PC-9 (cell line): ENCODE measurements at regions not wholly inside any gene's neighbourhood (a gene's known extent, or its start where the extent isn't known, plus 50 kb on each side); places are given as distances from the start of the nearest gene placed in this dataset.

Experiments used
- BruUV-seq: library from RNA; stranded (reverse); fragments of 400-500 nt; replicated peaks from 2 replicates; lab custom pipeline; 2021; lab: Mats Ljungman, UMichigan
- CTCF ChIA-PET: fragments of 300-600 bp; sonication (Branson Sonifier 250); formaldehyde crosslinking; loops from one replicate; lab custom pipeline; 2022; ENCODE audit warnings: antibody characterized with exemption; lab: Charles Lee
- POLR2A ChIA-PET: fragments of 300-600 bp; sonication (Branson Sonifier 250); formaldehyde crosslinking; loops from one replicate; lab custom pipeline; 2022; ENCODE audit warnings: antibody characterized with exemption; ENCODE audit not compliant: unreplicated experiment; lab: Charles Lee
- DNase-seq, 2 experiments: peaks; one replicate each; pipeline versions ENCODE4 v3.0.0 to v3.0.0-alpha.2; 2015 to 2022; ENCODE audit warnings: mixed read lengths in 1 of 2
- H2AFZ ChIP-seq: fragments of 200-600 bp; sonication (generic); 2 replicates; pipeline ENCODE4 v1.8.1; 2017; ENCODE audit warnings: antibody characterized with exemption
- H3F3A ChIP-seq: fragments of 200-600 bp; sonication (generic); 2 replicates; pipeline ENCODE4 v1.8.1; 2017; ENCODE audit warnings: antibody characterized with exemption, mild to moderate bottlenecking, low read depth; ENCODE audit not compliant: insufficient read depth
- H3K27ac ChIP-seq: fragments of 200-600 bp; sonication (generic); 2 replicates; pipeline ENCODE4 v1.6.1; 2016; ENCODE audit warnings: mixed run types
- H3K27me3 ChIP-seq: fragments of 200-600 bp; sonication (generic); 2 replicates; pipeline ENCODE4 v1.6.1; 2016; ENCODE audit warnings: low read depth, mixed run types; ENCODE audit not compliant: insufficient read depth
- H3K36me3 ChIP-seq: fragments of 200-600 bp; sonication (generic); 2 replicates; pipeline ENCODE4 v1.6.1; 2016; ENCODE audit warnings: low read depth, mixed run types
- H3K4me1 ChIP-seq: fragments of 200-600 bp; sonication (generic); replicated peaks from 2 replicates; pipeline ENCODE4 v1.6.1; 2016; ENCODE audit warnings: mixed run types; ENCODE audit not compliant: insufficient read depth
- H3K4me2 ChIP-seq: fragments of 200-600 bp; sonication (generic); 2 replicates; pipeline ENCODE4 v1.6.1; 2017; ENCODE audit warnings: mixed run types
- H3K4me3 ChIP-seq: fragments of 200-600 bp; sonication (generic); 2 replicates; pipeline ENCODE4 v1.6.1; 2016; ENCODE audit warnings: mixed run types
- H3K79me2 ChIP-seq: fragments of 200-600 bp; sonication (generic); 2 replicates; pipeline ENCODE4 v1.6.1; 2017; ENCODE audit warnings: low read depth, mixed run types
- H3K9me2 ChIP-seq: fragments of 200-600 bp; sonication (generic); 2 replicates; pipeline ENCODE4 v1.8.1; 2017; ENCODE audit warnings: mild to moderate bottlenecking; ENCODE audit not compliant: insufficient read depth
- H3K9me3 ChIP-seq: fragments of 200-600 bp; sonication (generic); 2 replicates; pipeline ENCODE4 v1.8.1; 2016; ENCODE audit warnings: low read depth; ENCODE audit not compliant: insufficient read depth
- H4K20me1 ChIP-seq: fragments of 200-600 bp; sonication (generic); 2 replicates; pipeline ENCODE4 v1.8.1; 2017; ENCODE audit not compliant: insufficient read depth
- EZH2 ChIP-seq: fragments of 200-600 bp; sonication (generic); IDR thresholded peaks from 2 replicates; pipeline ENCODE4 v1.8.0; 2017; ENCODE audit warnings: antibody characterized with exemption, low read depth
- intact Hi-C: fragments of 100-400 bp; cut with micrococcal nuclease; formaldehyde crosslinking; loops from one replicate; pipeline ENCODE4 v1.10.0; 2022; ENCODE audit not compliant: unreplicated experiment
- TF ChIP-seq, protein P1 (sequence below): fragments of 200-600 bp; sonication (generic); conservative IDR thresholded peaks from 2 replicates; pipeline ENCODE4 v1.6.1; 2017; ENCODE audit warnings: mixed run types, antibody characterized with exemption, mild to moderate bottlenecking, moderate library complexity

DNA sequence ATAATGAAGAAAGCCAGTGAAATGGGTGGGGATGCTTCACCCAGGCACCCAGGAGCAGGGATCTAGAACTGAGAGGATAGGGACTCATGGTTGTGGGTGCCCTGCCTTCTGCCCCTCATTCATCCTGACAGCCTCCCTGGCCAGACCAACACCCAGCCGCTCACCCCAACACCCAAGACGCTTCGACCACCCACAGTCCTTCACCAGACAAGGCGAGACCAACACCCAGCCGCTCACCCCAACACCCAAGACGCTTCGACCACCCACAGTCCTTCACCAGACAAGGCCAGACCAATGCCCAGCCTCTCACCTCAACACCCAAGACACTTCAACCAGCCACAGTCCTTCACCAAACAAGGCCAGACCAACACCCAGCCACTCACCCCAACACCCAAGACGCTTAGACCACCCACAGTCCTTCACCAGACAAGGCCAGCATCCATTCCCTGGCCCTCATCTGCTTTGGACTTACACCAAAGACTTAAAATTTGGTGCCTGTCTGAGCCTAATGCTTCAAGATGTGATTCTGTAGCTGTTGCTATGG is 131.5 kb downstream of the ANKRD60 start:
- no peaks in the 10 kb centered on the region; the same call in 1 of the 2 replicates for H3K9me3 ChIP-seq
- intact Hi-C loops = no loop called here
- peaks cover 2% of the 10 kb centered on the region for H3F3A ChIP-seq
- no peaks in the 10 kb centered on the region for H3K27me3 ChIP-seq
- H2AFZ ChIP-seq = no peak overlapping the region
- POLR2A ChIA-PET = no interaction called here
- H4K20me1 ChIP-seq = no peaks in the 10 kb centered on the region
- no peaks in the 10 kb centered on the region for H3K36me3 ChIP-seq
- DNase-seq = no peak
- no TSS peak for BruUV-seq
- H3K4me2 ChIP-seq = no peak overlapping the region
- peaks cover 2% of the 10 kb centered on the region; the same call in 1 of the 2 replicates for H3K4me1 ChIP-seq
- H3K27ac ChIP-seq = no peak overlapping the region
- no peak overlapping the region for H3K4me3 ChIP-seq
- CTCF ChIA-PET = interaction anchor here (0.5 kb wide), 1 partner anchor 652 kb away, joined by 3 read pairs; no protein-coding TSS in a partner anchor
- no peaks in the 10 kb centered on the region for H3K79me2 ChIP-seq
- H3K9me2 ChIP-seq = no peaks in the 10 kb centered on the region
- no peak for TF ChIP-seq EZH2
- TF ChIP-seq, protein P1, sequence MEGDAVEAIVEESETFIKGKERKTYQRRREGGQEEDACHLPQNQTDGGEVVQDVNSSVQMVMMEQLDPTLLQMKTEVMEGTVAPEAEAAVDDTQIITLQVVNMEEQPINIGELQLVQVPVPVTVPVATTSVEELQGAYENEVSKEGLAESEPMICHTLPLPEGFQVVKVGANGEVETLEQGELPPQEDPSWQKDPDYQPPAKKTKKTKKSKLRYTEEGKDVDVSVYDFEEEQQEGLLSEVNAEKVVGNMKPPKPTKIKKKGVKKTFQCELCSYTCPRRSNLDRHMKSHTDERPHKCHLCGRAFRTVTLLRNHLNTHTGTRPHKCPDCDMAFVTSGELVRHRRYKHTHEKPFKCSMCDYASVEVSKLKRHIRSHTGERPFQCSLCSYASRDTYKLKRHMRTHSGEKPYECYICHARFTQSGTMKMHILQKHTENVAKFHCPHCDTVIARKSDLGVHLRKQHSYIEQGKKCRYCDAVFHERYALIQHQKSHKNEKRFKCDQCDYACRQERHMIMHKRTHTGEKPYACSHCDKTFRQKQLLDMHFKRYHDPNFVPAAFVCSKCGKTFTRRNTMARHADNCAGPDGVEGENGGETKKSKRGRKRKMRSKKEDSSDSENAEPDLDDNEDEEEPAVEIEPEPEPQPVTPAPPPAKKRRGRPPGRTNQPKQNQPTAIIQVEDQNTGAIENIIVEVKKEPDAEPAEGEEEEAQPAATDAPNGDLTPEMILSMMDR = no peak

DNA sequence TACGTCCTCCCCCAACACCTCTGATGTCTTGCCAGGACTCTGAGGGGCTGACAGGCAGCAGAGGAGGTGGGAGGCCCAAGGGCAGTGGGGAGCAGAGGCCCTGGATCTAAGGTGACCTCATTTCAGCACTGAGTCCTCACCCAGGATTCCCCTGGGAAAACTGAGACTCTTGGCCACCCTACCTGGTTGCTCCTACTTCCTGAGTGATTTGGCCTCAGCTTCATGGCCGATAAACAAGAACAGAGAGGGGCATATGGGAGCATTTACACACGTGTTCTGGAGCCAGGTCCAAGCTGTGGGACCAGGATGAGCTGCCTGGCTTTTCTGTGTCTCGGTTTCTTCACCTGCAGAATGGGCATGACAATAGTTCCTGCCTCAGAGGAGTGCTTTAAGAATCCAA is 133.8 kb downstream of the ANKRD60 start:
- no TSS peak for BruUV-seq
- DNase-seq = no peak
- Histone ChIP-seq H3K27me3 (no peaks in the 10 kb centered on the region), H3K4me1 (no peaks in the 10 kb centered on the region), H3K4me2 (no peak overlapping the region), H3K27ac (no peak overlapping the region), H3K9me3 (no peaks in the 10 kb centered on the region; the same call in 1 of the 2 replicates), H3K9me2 (no peaks in the 10 kb centered on the region), H3F3A (no peaks in the 10 kb centered on the region), H3K4me3 (no peak overlapping the region), H3K79me2 (no peaks in the 10 kb centered on the region), H4K20me1 (no peaks in the 10 kb centered on the region), H3K36me3 (no peaks in the 10 kb centered on the region), H2AFZ (no peak overlapping the region)
- CTCF ChIA-PET = no interaction called here
- POLR2A ChIA-PET = no interaction called here
- intact Hi-C loops = no loop called here
- TF ChIP-seq EZH2 = no peak
- TF ChIP-seq, protein P1 = no peak

DNA sequence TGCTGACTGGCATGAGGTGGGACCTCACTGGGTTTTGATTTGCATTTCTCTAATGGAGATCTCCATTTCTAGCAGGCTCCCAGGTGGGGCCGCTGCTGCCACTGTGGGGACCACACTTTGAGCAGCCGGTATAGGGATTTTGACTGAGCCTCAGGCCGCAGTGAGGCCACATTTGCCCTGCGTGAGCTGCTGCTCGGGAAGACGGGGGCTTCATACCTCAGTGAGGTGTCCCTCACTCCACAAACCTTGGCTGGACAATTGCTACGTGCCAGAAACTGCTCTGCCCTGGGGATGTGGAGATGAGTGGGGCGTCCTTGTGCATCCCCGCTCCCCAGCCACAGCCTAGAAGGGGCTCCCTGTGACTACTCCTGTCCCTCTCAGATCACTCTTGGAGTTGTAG is 134.3 kb downstream of the ANKRD60 start:
- Histone ChIP-seq H4K20me1 (no peaks in the 10 kb centered on the region), H3K27me3 (no peaks in the 10 kb centered on the region), H2AFZ (no peak overlapping the region), H3K4me2 (no peak overlapping the region), H3K9me2 (no peaks in the 10 kb centered on the region), H3K36me3 (no peaks in the 10 kb centered on the region), H3K79me2 (no peaks in the 10 kb centered on the region), H3K27ac (no peak overlapping the region), H3F3A (no peaks in the 10 kb centered on the region), H3K4me3 (no peak overlapping the region), H3K9me3 (no peaks in the 10 kb centered on the region; the same call in 1 of the 2 replicates), H3K4me1 (no peaks in the 10 kb centered on the region)
- TF ChIP-seq, protein P1 = no peak
- TF ChIP-seq EZH2 = no peak
- intact Hi-C loops = no loop called here
- POLR2A ChIA-PET = no interaction called here
- BruUV-seq = no TSS peak
- DNase-seq = no peak
- CTCF ChIA-PET = no interaction called here
